Stimulated activated naive CD8-positive, alpha-beta T cell treated with anti-CD3 and anti-CD28 coated beads, Interleukin-15, Interleukin-2, amounts not matched to agents 100 ng/mL and 50 ng/mL, for 24 hours (primary cell): ENCODE measurements at regions not wholly inside any gene's neighbourhood (a gene's known extent, or its start where the extent isn't known, plus 50 kb on each side); places are given as distances from the start of the nearest gene placed in this dataset.
A peak's percentile ranks its signal among the peaks of the same experiment; 100 is the strongest.

Source experiments
- H3K27ac Mint-ChIP-seq: one replicate; pipeline ENCODE4 v1.8.0; 2021; ENCODE audit warnings: mild to moderate bottlenecking, mixed read lengths
- H3K27me3 Mint-ChIP-seq: one replicate; pipeline ENCODE4 v1.8.0; 2021; ENCODE audit warnings: mixed read lengths
- H3K36me3 Mint-ChIP-seq: one replicate; pipeline ENCODE4 v1.8.0; 2021; ENCODE audit warnings: low read depth, mixed read lengths
- H3K4me1 Mint-ChIP-seq: one replicate; pipeline ENCODE4 v1.8.0; 2021; ENCODE audit warnings: low read depth, mixed read lengths
- H3K4me3 Mint-ChIP-seq: one replicate; pipeline ENCODE4 v1.8.0; 2021; ENCODE audit warnings: mild to moderate bottlenecking, mixed read lengths
- H3K9me3 Mint-ChIP-seq: one replicate; pipeline ENCODE4 v1.8.0; 2021; ENCODE audit warnings: mixed read lengths

- no peaks in the 10 kb centered on the region for H3K27me3 Mint-ChIP-seq
- no peak overlapping the region for H3K4me3 Mint-ChIP-seq
- H3K27ac Mint-ChIP-seq: no peak overlapping the region
- no peaks in the 10 kb centered on the region for H3K9me3 Mint-ChIP-seq
- H3K36me3 Mint-ChIP-seq: no peaks in the 10 kb centered on the region
- no peaks in the 10 kb centered on the region for H3K4me1 Mint-ChIP-seq
Measured at GRCh38 chr3:193853511-193854219, 260.7 kb downstream of the OPA1 start.

DNA sequence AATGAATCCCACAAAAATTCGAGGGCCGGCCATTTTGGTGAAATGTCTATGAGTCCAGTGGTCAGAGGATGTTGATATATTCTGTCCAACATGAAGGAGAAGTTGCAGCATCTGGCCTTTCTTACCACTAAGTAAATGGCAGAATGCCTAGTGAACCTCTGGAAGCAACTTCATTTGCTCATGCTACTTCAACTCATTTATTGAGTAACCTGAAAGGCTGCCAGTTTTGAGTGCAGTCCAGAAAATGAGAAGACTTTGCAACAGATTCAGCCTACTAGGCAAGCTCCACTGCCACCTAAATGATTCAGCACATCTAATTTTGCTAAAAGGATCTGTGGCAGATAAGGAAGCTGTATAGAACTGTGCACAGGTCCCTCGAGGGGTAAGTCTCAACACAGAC, 265.0 kb downstream of the OPA1 start:
- no peak overlapping the region for H3K4me3 Mint-ChIP-seq
- no peaks in the 10 kb centered on the region for H3K4me1 Mint-ChIP-seq
- no peaks in the 10 kb centered on the region for H3K36me3 Mint-ChIP-seq

DNA sequence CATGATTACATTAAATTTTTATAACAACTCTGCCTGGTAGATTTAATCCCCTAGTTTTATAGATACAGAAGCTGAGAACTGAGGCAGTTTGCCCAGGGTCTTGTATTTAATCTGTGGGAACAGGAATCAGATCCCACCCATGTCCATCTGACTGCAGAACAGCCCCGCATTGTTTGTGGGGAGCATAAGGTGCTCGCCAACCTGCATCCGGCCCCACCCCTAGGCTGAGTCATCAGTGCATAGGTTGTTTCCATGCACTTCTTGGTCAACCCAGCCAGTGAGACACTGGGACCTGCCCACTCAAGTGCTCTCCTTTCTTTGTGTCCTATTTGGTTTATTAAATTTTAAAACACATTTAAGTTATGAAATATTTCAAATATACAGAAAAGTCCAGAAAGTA, 266.2 kb downstream of the OPA1 start:
- Mint-ChIP-seq H3K27me3 (peaks cover 7% of the 10 kb centered on the region), H3K4me3 (no peak overlapping the region), H3K4me1 (no peaks in the 10 kb centered on the region), H3K27ac (no peak overlapping the region), H3K9me3 (no peaks in the 10 kb centered on the region), H3K36me3 (no peaks in the 10 kb centered on the region)

More for the DNA sequence above, 265.0 kb downstream of the OPA1 start:
- Mint-ChIP-seq H3K9me3 (no peaks in the 10 kb centered on the region), H3K27ac (no peak overlapping the region), H3K27me3 (peaks cover 7% of the 10 kb centered on the region)

DNA sequence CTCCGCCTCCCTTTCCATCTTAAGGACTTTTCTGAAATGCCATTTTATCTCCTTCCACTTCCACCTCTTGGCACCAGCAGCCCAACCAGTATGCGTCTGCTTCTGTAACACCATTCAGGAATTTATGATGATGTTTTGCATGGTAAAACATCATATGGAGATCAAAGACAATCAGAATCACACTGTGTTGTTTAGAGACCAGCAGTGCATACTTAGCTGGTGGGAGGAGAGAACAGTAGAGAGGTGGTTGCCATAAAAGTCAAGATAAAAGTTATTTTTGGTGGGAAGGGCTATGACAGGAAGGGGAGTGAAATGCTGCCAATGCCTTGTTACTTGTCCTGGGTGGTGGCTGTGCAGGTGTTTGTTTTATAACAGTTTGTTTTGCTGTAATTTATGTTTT, 268.0 kb downstream of the OPA1 start:
- H3K4me3 Mint-ChIP-seq: no peak overlapping the region
- no peaks in the 10 kb centered on the region for H3K36me3 Mint-ChIP-seq
- H3K27me3 Mint-ChIP-seq: peaks cover 7% of the 10 kb centered on the region
- H3K27ac Mint-ChIP-seq: no peak overlapping the region
- H3K9me3 Mint-ChIP-seq: no peaks in the 10 kb centered on the region
- no peaks in the 10 kb centered on the region for H3K4me1 Mint-ChIP-seq

DNA sequence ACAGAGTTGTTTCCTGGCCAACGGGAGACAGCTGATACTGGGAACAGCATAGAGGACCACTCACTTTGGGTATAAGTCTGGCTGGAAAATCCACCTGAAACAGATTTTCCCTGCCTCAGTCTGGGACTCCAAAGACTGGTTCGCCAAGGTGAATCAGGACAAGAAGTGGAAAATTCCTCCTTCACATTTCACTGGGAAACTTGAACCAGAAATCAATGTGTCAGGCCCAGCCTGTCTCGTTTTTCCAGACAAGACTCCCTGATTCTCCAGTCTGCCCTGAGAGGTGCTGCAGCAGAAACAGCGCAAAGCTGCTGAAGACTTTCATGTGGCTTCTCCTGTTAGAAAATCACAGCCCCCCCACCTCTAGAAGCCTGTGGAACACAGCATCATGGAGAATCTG, 269.8 kb downstream of the OPA1 start:
- Mint-ChIP-seq H3K36me3 (no peaks in the 10 kb centered on the region), H3K4me3 (no peak overlapping the region), H3K9me3 (no peaks in the 10 kb centered on the region), H3K4me1 (peaks cover 6% of the 10 kb centered on the region), H3K27me3 (peaks cover 15% of the 10 kb centered on the region), H3K27ac (no peak overlapping the region)

DNA sequence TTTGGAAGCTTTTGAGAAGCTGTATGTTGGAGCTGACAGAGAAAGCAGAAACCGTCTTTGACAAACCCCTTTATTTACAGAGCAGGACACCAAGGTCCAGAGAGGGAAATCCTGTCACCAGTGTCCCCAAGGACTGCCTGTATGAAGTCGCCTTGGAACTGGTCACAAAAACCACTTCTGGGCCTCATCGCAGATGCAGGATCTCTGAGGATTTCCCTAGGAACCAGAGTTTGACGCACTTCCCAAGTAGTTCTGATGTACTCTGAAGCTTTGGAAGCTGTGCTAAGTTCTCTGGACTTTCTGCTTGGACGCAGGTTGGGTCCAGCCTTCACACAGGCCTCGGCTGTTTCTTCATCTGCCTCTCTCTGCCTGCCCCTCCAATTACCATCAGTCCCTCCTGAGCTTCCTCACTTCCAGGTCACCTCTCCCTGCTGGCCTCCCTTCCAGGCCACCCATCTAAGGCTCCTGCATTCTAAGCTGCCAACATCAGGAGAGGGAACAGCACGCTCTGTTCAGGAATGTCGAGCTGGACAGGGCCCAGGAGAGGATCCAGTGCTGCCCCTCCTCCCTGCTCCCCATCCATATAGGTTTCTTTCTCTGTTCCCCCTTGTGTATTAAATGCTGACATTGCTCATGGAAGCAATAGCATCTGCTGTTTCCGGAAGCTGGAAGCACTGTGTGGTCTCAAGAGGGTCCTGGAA, 270.8 kb downstream of the OPA1 start:
- peaks cover 15% of the 10 kb centered on the region for H3K4me1 Mint-ChIP-seq

DNA sequence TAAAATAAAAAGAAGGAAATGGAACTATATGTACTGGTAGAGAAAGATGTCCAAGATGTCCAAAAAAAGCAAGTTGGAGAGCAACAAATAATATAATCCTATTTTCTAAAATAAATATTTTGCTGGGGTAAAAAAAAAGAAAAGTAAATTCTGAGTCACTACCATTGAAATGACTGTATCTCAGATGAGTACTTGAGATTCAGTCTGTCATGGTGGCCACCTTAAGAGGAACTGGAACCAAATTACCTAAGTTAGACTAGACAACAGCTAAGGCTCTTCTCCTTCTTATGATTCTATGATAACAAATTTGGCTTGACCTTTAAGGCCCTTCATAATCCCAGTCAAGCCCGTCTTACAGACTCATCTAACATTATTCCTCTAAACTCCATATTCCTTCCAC, 270.6 kb upstream of the HES1 start:
- peaks cover 21% of the 10 kb centered on the region for H3K4me1 Mint-ChIP-seq
- peaks cover 31% of the 10 kb centered on the region for H3K27me3 Mint-ChIP-seq
- H3K9me3 Mint-ChIP-seq: no peaks in the 10 kb centered on the region
- H3K36me3 Mint-ChIP-seq: no peaks in the 10 kb centered on the region
- no peak overlapping the region for H3K4me3 Mint-ChIP-seq
- H3K27ac Mint-ChIP-seq: no peak overlapping the region

More for the DNA sequence above, 270.8 kb downstream of the OPA1 start:
- H3K27ac Mint-ChIP-seq: no peak overlapping the region
- no peak overlapping the region for H3K4me3 Mint-ChIP-seq
- no peaks in the 10 kb centered on the region for H3K9me3 Mint-ChIP-seq
- peaks cover 24% of the 10 kb centered on the region for H3K27me3 Mint-ChIP-seq
- H3K36me3 Mint-ChIP-seq: no peaks in the 10 kb centered on the region

DNA sequence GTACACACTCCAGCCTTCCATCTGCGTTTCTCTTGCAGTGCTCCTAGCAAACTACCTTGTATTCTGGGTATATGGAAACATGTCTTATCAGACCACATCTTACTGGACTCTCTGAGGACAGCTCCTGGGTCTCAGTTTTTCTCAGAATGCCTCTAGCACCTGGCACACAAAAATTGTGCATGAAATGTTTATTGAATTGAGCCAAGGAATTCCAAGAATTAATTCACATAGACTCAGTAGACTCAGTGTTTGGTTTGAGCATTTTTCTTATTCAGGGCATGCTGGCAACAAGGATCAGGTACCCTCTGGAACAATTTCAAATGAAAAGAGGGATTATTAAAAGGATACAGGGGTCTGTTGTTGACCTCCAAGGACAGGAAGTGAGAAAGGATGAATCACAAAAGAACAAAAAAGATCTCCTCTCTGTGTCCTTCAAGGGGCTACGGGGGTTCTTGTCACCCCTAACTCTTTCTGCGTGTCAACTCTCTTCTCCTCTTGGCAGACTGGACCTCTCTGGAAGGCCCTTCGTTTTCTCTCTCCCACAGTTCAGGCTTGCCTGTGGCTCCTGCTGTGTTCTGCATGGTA, 270.0 kb upstream of the HES1 start:
- Mint-ChIP-seq H3K27ac (no peak overlapping the region), H3K9me3 (no peaks in the 10 kb centered on the region), H3K4me3 (no peak overlapping the region), H3K4me1 (peaks cover 24% of the 10 kb centered on the region), H3K36me3 (no peaks in the 10 kb centered on the region), H3K27me3 (peaks cover 36% of the 10 kb centered on the region)

DNA sequence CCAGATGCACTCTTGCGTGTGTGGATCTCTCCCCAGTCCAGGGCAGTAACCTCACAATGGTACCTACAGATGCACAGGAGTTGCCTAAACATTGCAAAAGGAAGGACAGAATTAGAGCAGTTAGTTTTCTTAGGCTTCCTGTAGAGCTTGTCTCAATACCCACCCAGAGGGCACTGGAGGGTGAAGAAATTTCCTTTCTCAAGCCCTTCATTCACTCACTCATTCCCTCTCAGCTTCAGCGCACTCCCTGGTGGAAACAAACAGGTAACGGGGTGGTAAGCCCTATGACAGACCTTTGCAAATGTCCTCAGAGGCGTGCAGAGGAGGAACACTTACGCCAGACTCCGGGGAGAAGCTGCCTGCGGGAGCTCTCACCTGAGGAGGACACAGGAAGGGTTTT, 267.4 kb upstream of the HES1 start:
- Mint-ChIP-seq H3K36me3 (no peaks in the 10 kb centered on the region), H3K4me3 (peak overlapping the region; percentile 2), H3K27me3 (peaks cover 32% of the 10 kb centered on the region), H3K27ac (no peak overlapping the region), H3K9me3 (no peaks in the 10 kb centered on the region), H3K4me1 (peaks cover 27% of the 10 kb centered on the region)

GRCh38 chr3:193869221-193870201, 266.4 kb upstream of the HES1 start:
- no peak overlapping the region for H3K27ac Mint-ChIP-seq
- no peaks in the 10 kb centered on the region for H3K36me3 Mint-ChIP-seq
- H3K4me1 Mint-ChIP-seq: peaks cover 27% of the 10 kb centered on the region
- H3K4me3 Mint-ChIP-seq: peak overlapping the region; percentile 12
- peaks cover 33% of the 10 kb centered on the region for H3K27me3 Mint-ChIP-seq
- H3K9me3 Mint-ChIP-seq: no peaks in the 10 kb centered on the region

- Mint-ChIP-seq H3K4me3 (no peak overlapping the region), H3K4me1 (peaks cover 27% of the 10 kb centered on the region), H3K36me3 (no peaks in the 10 kb centered on the region), H3K9me3 (no peaks in the 10 kb centered on the region), H3K27me3 (peaks cover 37% of the 10 kb centered on the region), H3K27ac (no peak overlapping the region)
Measured at GRCh38 chr3:193870376-193871219, 265.4 kb upstream of the HES1 start.

DNA sequence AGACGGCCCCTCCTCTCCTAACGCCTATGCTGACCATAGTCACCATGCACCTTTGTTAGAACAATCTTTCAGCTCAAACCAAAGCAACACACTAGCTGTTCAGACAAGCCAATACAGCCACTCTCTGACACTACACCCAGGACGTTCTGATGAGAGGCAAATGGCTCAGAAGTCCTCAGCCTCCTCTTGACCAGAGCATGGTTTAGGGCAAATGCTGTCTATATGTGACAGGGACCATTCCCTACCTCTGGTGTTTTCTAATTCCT, 264.8 kb upstream of the HES1 start:
- H3K9me3 Mint-ChIP-seq: no peaks in the 10 kb centered on the region
- no peaks in the 10 kb centered on the region for H3K36me3 Mint-ChIP-seq
- no peak overlapping the region for H3K4me3 Mint-ChIP-seq
- peaks cover 40% of the 10 kb centered on the region for H3K27me3 Mint-ChIP-seq
- no peak overlapping the region for H3K27ac Mint-ChIP-seq
- peaks cover 26% of the 10 kb centered on the region for H3K4me1 Mint-ChIP-seq

GRCh38 chr3:193872265-193872753, 263.6 kb upstream of the HES1 start:
- H3K4me3 Mint-ChIP-seq: no peak overlapping the region
- peak overlapping the region; percentile 23 for H3K27ac Mint-ChIP-seq
- peaks cover 45% of the 10 kb centered on the region for H3K27me3 Mint-ChIP-seq
- no peaks in the 10 kb centered on the region for H3K9me3 Mint-ChIP-seq
- peaks cover 23% of the 10 kb centered on the region for H3K4me1 Mint-ChIP-seq
- H3K36me3 Mint-ChIP-seq: no peaks in the 10 kb centered on the region
